GM21528 (cell line): ENCODE measurements at regions not wholly inside any gene's neighbourhood (a gene's known extent, or its start where the extent isn't known, plus 50 kb on each side); places are given as distances from the start of the nearest gene placed in this dataset.

Source experiments
- ATAC-seq: cut with Tn5 transposase; IDR thresholded peaks from one replicate; pipeline ENCODE4 v1.9.1; 2021; ENCODE audit warnings: mild to moderate bottlenecking, moderate library complexity; ENCODE audit not compliant: unreplicated experiment, low FRiP score

DNA sequence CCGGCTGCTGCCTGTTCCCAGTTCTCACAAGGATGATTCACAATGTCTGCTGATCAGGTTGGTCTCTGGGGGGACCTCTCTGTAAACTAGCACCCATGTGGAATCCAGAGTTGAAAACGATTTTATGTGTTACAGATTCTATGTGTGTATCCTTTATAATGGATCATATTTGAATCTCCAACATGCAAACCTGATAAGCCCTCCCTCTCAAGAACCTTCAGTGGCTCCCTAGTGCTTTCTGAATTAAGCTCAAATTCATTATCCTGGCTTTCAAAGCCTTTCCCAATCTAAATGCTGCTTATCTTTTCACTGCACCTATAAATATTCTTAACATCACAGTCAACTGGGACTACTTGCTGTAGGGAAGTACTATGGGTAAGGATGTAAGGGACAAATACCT is 166.8 kb upstream of the USP24 start:
- no peak for ATAC-seq

DNA sequence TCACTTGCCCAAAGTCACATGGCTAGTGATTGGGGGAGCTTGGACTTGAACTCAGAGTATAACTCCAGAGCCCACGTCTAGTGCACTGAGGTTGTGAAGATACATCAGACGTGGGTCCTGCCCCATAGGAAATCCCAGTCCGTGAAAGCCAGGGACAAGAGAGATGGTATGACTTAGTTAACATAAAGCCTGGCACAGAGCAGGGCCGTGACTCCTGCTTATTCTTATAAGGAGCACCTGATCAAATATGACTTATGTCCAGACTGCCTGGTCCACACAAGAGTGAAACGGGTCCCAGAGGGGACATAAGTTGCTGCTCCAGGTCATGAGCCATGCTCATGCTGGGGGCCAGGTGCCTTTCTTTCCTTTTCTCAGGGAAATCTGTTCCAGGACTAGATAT is 166.3 kb upstream of the USP24 start:
- ATAC-seq: no peak

DNA sequence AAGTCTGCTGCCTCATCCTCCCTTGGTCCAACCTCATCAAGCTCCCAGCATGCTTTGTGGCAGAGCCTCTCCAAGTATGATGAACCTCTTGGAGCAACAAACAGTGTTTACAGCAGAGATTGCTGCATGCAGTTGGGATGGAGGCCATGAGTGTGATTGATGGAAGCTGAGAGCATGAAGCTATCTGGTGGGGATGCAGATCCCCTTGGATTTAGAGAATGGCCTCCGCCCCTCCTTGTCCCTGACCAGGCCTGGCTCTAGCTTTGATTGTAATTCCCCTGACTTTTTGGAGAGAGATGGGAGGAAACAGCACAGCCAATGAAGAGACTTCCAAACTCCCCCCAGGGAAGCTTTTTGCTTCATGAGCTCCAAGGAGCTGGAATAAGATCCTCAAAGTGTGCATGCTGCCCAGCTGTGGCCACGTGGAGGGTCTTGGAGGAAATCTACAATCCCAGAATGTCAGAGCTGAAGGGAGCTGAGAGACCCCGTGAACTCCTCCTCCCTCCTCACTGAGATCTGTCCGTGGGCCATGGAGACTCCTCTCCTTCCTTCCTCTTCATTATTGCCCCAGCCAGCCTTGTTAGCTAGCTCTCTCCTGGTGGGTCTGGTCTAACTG is 165.3 kb upstream of the USP24 start:
- no peak for ATAC-seq

DNA sequence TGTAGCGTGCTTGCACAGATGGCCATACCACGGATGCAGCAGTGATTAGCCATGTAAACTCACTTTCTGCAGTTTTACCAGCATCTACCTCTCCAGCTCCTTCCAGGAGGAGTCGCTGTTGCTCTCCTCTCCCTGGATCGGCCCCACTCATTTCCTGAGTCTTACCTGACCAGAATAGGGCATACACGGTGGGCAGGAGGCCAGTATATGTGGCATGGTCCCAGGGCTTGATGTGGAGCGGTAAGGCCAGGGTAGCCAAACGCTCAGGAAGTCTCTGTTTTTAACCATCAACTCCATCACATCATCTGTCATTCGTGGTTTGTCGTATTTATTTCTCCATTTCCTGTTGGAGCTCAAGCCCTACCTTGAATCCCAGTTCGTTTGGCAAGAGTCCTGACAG is 163.4 kb upstream of the USP24 start:
- ATAC-seq: no peak

DNA sequence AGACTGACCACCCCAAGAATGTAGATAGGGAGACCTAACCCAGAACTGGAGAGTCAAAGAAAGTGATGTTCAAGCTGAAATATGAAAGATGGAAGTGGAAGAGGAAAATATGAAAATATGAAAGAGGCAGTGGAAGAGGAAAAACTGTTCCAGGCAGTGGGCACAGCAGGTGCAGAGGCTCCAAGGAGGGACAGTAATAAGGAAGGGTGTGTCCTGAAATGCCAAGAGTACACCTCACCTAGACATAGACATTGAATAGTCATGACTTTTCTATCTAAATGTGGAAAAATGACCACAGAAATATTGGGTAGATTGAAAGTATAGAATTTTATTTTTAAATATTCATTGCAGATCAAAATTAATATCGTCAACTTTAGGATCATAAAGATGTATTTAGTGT is 161.7 kb upstream of the USP24 start:
- ATAC-seq: no peak

DNA sequence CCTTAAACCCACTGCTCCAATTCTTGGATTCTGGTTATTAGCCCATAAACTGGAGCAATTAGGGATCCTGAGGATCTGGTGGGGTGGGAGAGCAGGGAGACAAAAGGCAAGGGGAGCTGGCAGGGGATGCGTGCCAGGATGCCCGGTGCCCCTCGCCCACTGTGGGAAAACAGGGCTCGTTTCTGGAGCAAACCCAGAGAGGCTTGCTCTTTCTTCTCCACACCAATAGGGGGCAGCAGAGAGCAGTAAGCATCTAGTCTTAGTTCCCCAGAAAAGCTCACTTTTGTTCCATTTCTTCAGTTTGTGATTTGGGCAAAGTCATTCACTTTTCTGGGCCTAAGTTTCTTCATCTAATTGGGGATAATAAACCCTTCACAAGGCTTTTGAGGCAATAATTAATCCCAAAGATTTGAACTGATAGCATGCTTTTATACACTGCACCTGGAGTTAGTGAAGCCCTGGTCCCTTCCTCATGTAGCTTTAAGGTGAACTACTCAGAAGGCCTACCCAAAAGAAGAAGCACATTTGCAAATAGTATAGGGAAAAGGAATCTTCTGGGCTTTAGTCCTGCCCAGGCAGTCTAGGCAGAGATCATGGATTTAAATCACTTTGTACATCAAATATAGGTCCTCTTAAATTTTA is 160.6 kb upstream of the USP24 start:
- ATAC-seq: no peak

DNA sequence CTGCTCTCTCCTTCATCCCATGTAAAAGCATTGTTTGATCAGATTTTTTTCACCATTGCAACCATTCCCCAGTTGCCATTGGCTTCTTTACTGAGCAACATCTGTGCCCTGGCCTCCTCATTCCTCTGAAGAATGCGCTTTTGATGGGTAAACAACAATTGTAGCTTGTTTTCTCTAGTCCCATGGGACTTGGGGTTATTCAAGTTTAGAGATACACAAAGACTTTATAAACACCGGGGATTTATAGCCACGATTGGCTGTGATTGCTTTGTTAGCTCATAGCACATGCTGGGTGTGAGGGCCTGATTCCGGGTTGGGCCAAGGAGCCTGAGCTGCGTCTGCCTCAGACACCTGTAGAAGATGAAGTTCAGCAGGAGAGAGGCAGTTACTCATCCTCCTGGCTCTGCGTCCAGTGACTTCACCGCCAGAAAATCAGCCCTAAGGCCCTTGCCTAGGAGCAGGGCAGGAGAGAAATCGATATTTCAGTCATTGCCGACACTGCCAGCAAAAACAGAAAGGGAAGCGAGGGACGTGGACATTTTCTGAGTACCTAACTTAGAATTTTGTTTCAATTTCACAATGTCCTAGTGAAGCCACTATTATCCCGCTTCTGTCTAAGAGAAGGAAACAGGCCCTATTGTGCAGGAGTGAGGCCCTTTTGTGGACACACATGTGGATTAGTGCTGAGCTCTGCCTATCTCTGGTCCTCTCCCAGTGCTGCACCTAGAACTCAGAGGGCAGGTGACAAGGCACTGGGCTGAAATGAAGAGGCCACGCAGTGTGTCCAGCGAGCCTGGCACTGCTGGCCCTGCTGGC is 159.8 kb upstream of the USP24 start:
- ATAC-seq: no peak

DNA sequence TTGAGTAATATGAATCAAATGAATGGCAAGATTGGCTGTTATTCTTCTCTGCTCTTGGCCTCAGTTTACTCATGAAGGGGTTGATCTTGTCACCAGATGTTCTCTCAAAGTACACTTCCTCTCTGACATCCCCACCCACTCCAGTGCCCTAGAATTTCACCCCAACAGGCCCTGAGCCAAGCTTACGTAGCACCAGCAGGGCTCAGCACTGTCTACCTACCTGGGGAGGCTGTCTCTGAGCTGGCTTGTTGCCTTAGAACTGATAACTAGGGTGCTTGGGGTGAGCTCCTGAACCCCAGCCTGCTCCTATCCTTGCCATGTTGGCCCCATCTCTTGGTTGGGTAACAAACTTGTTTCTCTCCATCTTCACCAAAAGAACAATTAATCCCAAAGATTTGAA is 159.1 kb upstream of the USP24 start:
- ATAC-seq: no peak

DNA sequence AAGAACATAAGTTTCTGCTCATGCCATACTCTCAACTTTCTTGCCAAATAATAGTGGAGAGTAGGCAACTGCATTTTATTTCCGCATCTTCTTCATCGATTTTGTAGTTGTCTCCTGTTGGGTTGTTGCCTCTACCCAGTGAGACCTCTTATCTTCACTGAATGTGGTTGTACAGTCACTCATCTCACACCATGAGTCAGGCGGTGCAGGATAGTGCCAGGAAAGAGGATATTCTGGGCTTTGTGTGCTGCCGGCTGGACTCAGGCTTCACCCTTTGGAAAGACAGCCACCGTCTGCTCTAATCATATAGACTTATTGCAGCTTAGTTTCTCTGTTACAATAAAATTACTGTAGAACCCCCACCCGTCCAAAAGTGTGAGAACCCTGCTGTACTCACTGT is 154.3 kb upstream of the USP24 start:
- ATAC-seq: no peak

DNA sequence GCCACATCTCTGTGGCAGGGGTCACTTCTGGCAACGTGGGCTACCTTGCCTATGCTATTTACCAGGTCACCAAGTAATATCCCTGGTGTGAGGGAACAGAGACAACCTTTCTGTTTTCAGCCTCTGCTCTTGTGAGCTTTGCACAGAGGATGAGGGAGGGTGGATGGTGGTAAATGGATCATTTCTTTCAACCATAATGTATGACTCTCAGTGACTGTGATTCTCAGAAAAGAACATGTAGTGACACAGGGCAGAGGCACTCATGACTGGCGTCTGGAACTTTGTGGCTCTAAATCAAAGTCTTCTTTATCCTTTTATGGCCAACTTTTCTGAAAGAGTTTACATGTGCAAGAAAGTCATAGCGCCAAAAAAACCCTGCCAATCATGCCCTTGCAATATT is 153.5 kb upstream of the USP24 start:
- ATAC-seq: no peak

DNA sequence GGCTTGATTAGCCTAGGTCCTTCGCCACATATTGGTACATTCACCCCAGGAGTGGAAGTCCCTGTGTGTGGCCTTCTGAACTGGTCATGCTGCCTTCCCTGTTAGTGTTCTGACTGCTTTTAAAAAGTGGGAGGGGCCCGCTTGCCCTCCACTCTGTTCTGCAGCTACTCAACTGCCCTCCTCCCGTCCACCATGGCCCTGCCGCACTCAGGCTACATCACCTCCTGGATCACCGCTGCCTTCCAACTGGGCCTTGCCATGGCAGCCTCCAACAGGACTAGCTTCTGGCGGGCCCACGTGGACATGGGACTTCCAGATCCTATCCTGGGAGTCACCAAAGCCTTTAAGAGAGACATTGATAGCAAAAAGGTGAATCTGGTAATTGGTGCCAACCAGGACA is 152.1 kb upstream of the USP24 start:
- ATAC-seq: no peak

DNA sequence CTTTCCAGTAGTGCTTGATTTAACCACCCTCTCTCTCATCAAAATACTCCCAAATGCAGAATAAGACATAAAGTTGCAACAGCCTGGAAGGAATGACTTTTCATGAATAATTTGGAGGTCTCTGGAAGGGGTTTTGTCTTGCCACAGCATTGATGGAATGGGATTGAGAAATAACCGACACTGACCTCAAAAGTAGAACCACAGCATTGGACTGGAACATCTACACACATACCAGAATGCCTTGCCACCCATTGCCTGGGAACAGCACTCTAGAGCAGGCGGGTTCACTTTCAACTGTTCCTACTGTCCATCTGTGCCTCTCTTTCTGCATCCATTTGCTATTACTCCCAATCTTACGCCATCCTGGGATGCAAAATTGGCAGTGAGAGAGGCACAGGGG is 149.1 kb upstream of the USP24 start:
- no peak for ATAC-seq

DNA sequence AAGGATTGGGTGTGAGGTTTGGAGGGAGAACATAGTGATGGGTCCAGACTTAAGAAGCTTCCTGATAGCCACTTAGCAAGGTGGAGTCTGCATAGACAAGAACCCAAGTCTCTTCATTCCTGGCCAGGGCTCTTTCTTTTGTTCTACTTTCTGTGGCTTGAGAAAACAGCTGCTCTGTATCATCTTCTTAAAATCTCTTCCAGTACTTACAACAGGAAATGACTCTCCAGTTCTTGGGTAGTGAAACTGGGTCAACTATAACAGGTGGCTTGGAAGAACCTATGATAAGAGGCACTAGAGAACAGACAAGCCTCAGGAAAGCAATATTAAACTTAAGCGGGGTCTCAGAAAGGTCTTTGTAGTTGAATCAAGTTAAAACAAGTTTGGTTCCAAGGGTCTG is 148.1 kb upstream of the USP24 start:
- ATAC-seq: no peak

DNA sequence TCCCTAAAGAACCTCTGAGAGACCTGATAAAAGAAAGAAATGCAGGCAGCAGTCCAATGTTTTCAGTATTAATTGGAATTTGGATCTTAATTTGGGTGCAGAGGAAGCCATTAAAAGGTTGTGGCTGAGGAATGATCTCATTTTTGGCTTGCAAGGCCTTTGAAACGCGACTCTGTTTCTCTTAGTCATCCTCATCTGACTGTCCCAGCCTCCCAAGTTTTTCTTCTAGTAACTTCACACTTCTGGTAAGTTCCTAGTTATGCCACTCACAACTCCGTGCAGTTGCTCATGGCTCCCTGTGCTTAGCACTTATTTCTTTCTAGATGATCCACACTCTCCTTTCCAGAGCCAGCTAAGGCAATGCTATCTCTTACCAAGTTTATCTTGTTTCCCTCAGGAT is 147.4 kb upstream of the USP24 start:
- no peak for ATAC-seq

DNA sequence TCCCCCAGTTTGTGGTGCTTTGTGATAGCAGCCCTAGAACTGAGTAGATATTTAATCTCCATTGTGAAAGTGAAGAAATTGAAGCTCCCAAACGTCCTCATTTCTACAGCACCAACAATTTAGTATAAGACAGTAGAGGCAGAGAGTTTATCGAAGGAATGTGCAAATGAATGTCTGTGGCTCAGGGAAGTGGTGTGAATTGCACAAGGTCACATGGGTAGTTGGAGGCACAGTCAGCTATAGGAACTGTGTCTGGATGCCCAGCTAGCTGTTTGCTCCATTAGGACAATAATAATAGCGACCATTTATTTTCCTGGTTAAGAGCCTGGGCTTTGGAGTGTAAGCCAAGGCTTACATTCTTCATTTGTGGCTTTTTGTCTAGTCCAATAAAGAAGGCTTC is 144.4 kb upstream of the USP24 start:
- no peak for ATAC-seq

DNA sequence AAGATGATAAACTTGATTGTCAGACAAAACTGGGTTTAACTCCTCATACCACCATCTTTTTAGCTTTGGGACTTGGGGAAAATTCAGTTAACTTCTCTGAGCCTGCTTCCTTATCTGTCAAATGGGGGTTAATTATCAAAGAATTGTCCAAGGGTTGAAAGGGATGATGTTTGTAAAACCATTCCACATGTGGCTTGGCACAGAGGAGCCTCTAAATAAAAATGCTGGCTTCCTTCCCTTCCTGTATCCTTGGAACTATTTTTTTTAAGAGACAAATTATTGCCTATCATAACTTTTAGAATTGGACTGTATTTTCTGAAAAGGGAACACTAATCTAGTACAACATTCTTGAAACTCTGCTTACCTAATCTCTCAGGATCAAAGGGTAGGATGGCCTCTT is 143.4 kb upstream of the USP24 start:
- ATAC-seq: no peak

DNA sequence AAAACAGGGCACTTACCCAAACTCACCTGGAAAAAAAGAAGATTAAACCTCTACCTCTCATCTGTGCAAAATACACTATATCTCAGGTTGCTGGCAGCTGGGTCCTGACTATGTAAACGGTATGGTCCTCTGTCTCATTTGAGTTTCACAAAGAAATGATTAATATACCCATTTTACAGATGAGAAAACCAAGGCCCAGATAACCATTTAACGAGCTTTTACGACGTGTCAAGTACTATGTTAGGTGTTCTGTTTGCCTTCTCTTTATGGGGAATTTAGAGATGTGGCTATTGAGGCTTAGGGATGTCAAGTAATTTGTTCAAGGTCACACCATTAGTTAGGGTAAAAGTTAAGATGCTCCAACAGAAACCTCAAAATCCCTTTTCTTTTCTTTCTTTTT is 140.4 kb upstream of the USP24 start:
- ATAC-seq: no peak

DNA sequence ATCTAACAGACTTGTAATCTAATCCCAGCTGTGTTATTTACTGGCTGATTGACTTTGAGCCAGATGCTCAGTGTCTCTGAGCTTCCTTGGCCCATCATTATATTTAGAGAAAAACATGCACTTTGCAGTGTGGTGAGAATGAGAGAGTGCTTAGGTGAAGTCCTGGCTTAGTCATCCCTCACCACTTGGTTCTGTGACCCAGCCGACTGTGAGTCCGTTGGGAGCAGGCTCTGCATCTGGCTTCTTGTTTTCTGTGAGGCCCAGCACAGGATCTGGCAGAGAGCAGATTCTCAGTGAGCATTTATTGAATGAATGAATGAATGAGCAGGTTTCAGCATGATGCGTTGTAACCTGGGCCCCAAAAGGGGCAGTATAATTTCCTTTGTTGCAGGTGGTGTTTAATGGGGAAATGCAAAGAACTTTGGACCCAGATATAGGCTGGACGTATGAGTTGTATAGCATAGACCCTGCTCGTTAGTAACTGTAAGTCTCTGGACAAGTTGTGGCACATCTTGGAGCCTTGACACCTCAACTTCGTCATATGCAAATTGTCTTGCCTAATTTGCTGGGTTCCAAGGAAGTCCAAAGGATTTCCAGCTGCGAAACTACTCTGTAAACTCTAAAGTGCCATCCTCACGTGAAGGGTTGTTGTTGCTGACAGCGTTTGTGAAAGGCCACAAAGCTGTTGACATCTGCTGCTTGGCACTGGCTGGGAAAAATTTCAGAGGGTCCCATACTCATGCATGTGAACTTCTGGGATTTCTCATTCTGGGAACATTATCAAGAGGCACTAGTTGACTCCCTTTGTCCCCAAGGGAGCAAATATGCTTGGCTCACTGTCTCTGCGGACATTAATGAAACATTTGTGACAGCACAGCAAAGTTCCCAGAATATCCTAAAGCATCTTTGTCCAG is 138.8 kb upstream of the USP24 start:
- no peak for ATAC-seq

DNA sequence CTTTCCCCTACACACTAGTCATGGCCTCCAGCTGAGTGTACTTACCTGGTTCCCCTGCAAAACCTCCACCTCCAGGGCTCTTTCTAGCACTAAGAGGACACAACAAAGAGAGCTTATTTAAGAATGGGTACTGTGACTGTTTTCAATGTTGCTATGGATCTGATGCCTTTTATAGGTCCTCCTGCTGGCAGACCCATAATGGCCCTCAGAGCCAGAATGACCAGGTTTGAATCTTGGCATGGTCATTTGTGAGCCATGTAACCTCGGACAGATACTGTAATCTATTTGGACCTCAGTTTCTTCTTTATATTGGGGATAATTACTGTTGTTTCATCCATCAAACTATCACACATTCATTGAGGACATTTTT is 137.6 kb upstream of the USP24 start:
- no peak for ATAC-seq

DNA sequence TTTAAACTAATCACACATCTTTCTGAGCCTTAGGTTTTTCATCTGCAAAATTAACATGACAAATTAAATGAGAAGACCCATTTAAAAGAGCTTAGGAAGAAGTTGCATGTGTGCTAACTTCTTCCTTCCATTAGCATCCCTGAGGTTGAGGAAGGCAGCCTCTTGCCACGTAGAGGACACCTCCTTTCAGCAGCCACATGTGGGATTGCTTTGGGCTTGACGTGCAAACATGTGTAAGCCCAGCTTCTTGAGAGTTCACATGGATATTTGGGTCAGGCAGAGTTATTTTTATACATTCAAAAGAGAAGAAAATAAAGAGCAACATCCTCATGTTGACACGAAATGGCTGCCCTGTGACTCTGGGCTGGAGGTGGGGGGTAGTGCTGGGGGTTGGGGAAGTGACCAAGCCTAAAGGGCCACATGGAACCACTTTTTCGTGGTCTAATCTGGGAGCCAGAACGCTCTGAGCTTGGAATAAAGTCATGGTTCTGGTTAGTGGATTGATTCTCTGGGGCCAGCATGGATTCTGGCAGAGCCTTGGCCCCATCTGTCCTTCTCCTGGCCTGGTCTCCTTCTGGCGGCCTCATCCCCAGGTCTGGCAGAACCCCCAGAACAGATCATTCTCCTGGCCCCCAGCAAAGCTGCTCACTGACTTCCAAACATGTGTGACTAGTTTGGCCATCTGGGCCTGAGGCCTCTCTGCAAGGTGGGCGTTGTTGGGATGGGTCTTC is 137.1 kb upstream of the USP24 start:
- ATAC-seq: no peak
